Epidermal melanocyte (primary cell): ENCODE measurements at regions not wholly inside any gene's neighbourhood (a gene's known extent, or its start where the extent isn't known, plus 50 kb on each side); places are given as distances from the start of the nearest gene placed in this dataset.
A peak's percentile ranks its signal among the peaks of the same experiment; 100 is the strongest.

Experiments used
- DNase-seq: peaks from one replicate; pipeline ENCODE4 v3.0.0; 2011; ENCODE audit warnings: low spot score; ENCODE audit not compliant: insufficient read length

DNA sequence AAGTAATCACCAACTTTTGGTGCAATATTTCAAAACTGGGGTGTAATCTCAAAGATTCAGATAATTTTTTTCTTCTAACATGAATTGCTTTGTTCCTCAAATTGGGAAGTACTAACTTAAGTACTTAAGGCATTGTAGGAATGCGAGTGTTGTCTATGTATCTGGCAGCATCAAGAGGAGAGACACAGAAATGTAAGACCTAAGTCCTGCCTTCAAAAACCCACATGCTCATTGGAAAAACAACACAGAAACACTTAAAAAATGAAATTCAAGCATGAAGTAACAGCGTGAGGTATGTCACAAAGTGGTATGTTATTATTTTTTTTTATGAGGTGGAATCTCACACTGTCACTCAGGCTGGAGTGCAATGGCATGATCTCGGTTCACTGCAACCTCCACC is 288.5 kb downstream of the ZEB1 start:
- no peak for DNase-seq

DNA sequence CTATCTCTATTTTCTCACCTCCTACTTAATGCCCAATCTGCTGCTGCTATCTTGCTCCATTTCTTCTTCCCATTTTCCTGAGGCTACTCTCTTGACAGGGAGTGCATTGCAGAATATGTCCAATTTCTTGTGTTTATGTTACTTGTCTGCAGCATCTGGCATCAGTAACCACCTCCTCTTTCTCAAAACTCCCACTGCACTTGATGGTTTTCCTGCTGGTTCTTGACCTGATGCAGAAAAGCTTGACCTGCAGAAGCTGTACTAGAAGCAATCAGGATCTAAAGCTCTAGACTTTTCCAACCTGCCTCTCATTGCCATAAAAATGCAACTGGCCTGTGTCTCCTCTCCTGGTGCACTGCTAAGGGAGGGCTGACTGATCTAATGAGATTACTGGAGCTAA is 287.8 kb downstream of the ZEB1 start:
- no peak for DNase-seq

DNA sequence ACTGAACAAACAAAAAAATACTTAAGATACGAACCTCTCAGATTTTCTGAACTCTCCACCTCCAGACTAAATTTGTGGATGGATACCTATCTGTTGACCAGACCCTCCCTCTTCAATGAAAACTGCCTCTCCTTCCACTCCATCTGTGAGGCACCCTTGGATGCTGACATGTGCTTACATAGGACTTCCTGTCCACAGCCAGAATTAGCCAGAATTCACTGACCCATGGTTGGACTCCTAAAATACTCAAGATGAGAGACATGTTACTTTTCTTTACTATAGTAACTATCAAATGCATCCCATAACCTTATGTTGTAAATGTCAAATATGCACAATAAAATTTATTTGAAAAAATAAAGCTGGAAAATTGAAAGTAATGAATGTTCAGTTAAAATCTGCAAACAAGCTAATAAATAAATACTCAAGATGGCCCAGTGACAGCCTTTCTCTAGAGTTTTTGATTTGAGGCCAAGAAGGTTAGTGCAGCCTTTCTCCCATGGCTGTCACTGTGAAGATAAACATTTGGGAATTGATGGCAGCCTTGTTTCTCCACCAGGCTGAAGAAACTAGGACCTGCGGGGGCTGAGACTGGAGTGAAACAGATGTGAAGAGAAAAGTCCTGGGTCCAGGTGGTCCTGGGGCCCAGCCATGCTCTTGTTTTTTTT is 287.0 kb downstream of the ZEB1 start:
- no peak for DNase-seq

DNA sequence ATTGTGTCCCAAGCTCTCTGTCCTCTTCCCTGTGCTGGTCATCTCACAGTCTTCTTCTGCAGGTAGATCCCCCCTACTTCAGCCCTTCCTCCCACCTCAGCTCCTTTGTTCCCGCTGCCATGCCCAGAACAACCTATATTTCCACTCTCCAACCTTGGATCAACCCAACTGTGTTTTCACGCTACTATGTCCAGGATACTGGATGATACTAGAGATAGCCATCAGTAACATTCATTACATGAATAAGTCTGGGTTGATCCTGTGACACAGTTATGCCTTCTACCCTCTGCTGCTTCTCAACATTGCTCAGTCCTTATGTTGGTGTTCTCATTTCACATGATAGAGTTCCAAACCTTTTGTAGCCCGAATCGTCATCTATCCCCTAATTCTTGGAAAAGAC is 286.4 kb downstream of the ZEB1 start:
- no peak for DNase-seq

DNA sequence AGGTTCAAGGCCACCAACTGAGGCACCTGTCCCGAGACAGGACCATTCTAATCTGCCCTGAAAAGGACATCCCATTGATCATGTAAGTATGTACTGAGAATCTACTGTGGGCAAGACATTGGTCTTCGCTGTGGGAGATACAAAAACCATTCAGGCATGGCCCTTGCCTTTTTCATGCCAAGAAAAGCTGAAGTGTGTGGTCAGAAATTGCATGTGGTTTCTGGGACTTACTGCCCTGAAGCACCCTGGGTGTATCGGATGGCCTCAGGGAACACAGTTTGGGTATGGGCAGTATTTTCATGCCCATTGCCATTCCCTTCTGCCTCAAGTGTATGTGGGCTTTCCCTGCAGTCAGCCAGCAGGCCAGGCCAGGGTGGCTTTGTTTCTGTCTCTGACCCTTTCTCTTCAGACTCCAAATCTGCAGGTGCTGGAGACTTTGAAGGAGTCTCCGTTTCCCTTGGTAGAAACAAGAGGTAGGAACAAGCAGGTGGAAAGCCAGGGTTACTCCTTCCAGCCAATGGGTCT is 285.7 kb downstream of the ZEB1 start:
- DNase-seq, result no peak

DNA sequence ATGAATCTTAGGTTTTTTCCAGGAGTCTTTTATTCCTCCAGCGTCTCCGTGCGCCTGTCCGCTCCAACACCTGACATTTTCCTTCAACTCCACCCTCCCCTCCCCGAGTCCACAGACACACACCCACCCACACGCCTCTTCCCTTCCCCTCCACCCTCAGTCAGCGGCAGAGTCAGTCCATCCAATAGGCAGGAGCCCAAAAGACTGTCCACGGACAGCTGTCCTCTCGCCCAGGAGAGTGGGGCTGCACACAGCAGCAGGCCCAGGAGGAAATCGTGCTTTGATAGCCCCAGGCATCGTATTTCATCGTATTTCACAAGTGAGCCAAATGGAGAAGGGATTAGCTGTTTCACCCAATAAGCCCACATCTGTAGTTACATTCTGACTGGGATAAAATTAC is 285.1 kb downstream of the ZEB1 start:
- no peak for DNase-seq

DNA sequence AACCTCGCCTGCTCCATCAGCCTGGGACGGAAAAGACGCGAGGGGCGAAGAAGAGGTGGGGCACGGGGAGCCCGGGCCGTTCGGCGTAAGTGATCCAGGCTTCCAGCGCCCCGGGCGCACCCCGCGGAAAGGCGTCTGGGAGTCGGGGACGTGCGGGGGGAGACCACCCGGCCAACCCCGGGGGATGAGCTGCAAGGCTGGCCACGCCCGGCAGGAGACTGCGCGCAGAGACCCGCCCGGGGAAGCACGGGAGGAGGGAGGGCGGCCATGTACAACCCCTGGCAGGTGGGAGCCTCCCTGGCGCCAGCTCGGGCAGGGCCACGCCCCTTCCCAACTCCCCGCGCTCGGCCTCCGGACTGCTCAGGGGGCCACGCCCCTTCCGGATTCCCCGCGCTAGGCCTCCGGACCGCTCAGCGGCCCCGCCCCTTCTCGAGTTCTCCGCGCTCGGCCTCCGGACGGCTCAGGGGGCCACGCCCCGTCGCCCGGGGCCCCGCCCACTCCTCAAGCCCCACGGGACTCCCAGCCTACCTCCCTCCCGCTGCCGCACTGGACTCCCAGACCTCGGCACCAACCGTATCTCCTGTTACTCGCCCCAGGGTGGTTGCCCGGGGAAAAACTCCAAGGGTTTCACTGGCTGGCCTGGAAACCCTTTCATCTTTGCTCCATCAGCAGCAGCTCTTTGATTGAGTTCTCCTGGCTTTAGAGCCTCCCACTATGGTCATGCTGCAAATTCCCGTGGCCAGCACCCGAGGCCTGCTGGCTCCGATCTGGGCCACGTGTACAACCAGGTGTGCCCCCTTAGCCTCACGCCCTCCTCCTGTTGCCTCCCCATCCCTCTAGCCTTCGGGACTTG is 284.4 kb downstream of the ZEB1 start:
- peak; percentile 88 for DNase-seq

DNA sequence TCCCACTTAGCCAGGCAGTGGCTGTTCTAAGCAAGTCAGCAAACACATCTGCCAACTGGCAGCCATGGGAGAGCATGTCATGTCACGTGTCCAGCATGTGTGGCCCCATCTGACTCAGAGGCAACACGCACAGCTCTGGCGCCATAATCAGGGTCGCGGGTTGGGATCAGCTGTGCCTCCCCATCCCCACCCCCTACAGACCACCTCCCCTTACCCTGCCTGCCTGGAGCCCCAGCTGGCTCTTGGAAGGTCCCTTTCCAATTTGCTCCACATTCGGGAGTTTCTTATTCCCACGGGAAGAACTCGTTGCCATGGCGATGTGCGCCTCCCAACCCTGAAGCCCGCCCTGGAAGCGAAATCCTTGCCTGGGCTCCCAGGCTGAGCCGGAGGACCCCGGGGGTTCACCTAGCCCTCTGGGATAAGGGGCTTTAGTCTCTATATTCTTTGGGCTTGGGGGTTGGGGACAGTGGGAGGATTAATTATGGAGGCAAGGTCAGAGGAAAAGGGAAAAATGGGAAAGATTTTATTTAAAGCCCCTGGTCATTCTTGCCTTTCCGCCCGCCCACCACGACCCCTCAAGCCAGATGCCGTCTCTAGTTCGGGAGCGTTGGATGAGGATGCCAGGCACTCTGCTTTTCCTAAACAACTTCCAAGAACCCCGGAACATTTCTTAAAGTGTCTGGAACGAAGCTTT is 283.7 kb downstream of the ZEB1 start:
- peak; percentile 33 for DNase-seq

DNA sequence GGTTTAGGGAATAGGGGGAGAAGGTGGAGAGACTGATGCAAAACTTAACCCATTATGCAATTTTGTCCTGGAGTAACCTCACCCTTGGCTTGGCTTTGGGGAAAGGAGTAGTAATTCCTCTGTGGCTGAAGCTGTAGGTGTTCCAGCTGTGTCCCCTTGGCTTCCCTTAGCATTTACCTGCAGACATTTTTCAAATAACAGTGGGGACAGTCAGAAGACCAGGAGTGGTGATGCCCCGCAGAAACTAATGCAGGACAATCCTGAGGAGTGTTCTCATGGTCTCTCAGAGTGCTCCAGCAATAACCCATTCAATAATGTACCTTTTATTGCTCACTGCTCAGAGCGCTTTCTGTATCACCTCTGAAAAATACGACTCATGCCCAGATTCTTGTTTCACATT is 282.1 kb downstream of the ZEB1 start:
- DNase-seq, result no peak

DNA sequence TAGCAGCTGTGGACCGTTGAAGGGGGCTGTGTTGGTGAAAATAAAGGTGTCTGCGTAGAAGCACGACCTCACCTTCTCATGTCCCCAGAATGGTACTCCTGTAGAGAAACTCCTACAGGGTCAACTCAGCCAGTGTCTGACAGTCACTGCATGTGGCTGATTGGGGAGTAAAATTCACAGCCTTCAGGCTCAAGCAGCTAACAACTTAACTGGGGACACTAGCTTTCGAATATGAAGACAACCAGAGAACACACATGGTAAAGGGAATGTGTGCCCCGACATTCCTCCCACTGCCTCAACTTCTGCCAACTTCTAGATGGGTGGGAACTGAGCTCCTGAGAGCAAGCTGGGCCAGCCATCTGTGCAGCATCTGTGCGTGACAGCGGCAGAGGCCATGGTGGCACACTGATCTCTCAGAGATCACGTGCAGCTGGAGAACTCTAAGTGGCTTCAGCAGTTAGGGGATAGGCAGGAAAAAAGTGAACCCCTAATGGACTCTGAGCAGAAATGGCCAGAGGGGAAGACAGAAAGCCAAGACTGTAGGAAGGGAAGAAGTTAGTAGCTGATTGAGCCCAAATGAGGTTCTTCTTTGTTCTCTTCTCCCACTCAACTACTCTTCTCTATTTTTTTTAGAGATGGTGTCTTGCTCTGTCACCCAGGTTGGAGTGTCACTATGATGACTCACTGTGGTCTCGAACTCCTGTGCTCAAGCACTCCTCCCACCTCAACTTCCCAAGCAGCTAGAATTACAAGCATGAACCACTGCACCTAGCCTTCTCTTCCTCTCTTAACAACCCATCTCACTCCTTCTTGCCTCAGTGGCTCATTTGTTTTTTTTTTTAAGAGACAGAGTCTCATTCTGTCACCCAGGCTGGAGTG is 280.8 kb downstream of the ZEB1 start:
- no peak for DNase-seq

DNA sequence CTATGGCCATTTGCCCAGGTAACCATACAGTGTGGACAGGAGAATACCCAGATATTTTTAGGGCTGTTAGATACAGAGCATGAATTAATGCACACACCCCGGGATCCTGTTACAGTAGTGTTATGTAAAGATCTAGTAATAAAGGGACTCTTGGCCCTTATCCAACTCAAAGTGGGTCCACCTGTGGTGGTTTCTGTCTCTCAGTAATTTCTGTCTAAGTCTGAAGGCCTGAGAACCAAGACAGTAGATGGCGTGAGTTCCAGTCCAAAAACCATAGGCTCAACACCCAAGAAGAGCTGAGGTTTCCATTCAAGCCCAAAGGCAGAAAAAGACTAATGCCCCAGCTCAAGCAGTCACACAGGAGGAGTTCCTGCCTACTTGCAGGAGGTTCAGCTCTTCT is 277.7 kb downstream of the ZEB1 start:
- no peak for DNase-seq

DNA sequence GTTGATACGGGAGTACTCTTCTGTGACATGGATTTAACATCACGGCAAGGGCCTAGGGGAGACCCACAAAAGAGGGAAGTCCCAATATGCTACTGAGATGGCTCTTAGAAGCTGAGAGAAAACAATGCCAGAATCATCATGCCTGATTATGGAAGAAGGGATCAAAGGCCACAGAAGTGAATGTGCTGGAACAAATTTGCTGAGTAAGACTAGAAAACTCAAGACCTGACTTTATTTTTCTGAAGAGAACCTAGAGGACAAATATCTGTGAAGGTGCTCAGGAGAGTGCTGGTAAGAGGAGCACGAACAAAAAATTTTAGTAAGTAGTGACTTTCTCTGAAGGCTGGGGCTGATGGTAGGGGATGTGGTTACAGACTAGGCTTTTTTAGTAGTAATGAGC is 277.0 kb downstream of the ZEB1 start:
- DNase-seq, result no peak

DNA sequence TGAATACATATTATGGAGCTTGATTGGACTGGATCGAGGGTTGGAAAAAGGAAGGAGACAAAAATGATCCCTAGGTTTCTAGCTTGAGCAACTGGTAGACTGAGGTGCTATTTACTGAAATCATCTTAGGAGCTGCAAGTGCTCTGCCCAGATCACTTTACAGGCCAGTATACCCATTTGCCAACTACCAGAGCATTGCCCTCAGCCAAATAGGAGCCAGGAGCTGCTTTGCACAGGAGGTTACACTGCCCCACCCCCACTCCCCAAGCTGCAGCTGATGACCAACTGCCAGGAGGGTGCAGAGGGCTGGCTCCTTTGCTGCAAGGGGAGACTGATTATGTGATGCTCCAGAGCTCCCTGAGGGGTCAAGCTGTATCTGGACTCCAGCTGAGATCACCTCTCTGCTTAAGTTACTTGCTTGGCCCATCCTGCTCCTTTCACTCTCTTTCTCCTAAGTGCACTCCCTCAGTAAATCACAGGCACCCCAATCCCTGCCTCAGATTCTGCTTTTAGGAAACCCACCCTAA is 275.4 kb downstream of the ZEB1 start:
- DNase-seq, result no peak

DNA sequence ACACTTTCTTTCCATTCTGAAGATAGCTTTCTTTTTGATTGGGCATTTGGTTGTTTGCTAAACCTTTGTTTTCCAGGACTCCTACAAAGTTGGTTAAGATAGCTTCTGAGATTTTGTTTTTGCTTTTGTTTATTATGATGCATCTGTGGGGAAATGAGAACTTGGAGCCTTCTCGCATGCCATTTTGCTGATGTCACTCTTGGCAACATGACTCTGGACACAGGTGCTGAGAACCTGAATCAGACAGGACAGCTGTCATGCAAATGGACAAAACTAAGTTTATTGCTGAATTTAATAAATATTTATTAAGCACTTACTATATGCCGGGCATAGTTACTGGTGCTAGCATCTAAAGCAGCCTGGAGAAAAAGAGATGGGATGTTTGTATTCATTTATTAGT is 274.1 kb downstream of the ZEB1 start:
- DNase-seq, result no peak

DNA sequence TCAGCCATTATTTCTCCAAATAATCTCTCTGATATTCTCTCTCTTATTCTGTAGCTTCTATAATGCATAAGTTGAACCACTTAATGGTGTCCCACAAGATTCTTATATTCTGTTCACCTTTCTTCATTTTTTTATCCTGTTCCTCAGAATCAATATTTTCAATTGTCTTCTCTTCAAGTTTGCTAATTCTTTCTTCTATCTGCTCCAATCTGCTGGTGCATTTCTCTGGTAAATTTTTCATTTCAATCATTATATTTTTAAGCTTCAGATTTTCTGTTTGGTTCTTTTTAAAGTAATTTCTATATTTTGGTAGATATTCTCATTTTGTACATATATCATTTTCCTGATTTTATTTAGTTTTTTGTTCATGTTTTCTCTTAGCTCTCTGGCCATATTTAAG is 272.6 kb downstream of the ZEB1 start:
- DNase-seq, result no peak

DNA sequence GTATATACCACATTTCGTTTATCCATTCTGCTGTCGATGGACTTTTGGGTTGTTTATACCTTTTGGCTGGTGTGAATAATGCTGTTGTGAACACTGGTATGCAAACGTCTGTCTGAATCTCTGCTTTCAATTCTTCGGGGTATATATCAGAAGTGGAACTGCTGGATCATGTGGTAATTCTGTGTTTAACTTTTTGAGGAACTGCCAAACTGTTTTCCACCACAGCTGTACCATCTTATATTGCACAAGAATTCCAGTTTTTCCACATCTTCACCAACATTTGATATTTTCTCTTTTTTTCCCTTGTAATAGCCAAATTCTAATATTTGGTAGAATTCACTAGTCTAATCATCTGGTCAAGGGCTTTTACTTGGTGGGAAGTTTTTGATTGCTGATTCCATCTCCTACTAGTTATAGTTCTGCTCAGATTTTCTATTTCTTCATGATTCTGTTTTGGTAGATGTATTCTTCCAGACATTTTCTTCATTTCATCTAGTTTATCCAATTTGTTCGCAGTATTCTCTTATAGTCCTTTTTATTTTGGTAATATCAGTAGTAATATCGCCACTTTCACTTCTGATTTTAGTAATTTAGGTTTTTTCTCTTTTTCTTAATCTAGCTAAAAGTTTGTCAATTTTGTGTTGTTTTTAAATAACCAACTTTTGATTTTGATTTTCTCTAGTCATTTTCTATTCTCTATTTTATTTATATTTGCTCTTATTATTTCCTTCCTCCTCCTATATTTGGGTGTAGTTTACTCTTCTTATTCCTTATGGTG is 271.2 kb downstream of the ZEB1 start:
- no peak for DNase-seq

DNA sequence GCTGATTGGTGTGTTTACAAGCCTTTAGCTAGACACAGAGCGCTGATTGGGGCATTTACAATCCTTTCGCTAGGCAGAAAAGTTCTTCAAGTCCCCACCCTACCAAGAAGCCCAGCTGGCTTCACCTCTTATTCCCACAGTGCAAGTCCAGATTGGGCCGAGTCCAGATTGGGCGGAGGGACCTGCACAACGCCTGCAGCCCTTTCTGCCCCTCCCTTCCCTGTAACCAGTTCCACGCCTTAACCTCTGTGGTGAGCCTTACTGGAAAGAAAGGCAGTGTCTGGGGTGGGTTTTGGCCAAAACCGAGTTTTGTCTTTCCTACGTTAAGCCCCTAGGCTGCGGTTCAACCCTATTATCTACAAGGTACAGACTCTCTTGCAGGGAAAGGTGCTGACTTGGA is 268.7 kb downstream of the ZEB1 start:
- no peak for DNase-seq

DNA sequence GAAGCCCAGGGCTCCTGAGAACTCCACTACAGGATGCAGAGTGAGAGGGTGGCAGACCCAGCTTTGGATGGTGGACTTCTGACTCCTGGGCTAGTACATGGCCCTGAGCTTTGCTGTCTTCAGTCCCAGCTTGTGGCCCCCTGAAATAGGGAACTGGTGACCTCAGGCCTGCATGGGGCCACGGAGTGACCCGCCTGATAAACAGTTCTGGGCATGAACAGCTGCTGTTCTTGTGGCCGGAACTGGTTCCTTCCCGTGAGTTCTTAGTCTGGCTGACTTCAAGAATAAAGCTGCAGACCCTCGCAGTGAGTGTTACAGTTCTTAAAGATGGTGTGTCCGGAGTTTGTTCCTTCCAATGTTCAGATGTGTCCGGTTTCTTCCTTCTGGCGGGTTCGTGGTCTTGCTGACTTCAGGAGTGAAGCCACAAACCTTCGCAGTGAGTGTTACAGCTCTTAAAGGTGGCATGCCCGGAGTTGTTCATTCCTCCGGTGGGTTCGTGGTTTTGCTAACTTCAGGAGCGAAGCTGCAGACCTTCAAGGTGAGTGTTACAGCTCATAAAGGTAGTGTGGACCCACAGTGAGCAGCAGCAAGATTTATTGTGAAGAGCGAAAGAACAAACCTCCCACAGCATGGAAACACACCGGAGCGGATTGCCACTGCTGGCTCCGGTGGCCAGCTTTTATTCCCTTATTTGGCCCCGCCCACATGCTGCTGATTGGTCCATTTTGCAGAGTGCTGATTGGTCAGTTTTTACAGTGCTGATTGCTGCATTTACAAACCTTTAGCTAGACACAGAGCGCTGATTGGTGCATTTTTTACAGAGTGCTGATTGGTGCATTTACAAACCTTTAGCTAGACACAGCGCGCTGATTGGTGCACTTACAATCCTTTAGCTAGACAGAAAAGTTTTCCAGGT is 268.0 kb downstream of the ZEB1 start:
- no peak for DNase-seq

DNA sequence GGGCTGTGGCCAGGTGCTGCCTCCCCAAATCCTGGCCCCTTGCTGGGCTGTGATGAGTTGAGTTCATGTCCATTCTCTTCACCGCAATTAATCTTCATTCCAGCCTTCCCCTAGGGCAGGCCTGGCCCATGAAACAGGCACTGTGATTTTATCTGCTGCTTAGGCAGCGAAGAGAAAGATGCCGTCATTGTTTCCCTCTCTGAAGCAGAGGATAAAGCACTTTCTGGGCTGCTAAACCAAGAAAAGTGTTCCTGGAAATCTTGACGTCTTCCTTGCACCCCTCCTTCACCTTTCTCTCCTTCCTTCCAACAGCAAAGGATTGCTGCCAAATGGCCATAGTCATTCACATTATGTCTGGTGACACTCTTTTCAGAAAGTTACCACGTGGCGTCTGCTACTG is 265.9 kb downstream of the ZEB1 start:
- DNase-seq, result no peak
